H4 (cell line): ENCODE measurements at regions not wholly inside any gene's neighbourhood (a gene's known extent, or its start where the extent isn't known, plus 50 kb on each side); places are given as distances from the start of the nearest gene placed in this dataset.
"Not testable (repeated sequence)": the region's sequence is repeated elsewhere in the genome, so short reads cannot be mapped to it uniquely, and the experiment has no call there.

Experiments
- DNase-seq: peaks from one replicate; pipeline ENCODE4 v3.0.0-alpha.2; 2015; ENCODE audit warnings: low spot score

GRCh38 chr19:23984911-23985310 is 70.2 kb downstream of the ZNF726 start:
- not testable (repeated sequence) for DNase-seq

- DNase-seq = no peak
These were observed 71.9 kb downstream of the ZNF726 start for GRCh38 chr19:23986623-23987022.

- DNase-seq = peak; percentile 88
These were observed 76.5 kb downstream of the ZNF726 start for GRCh38 chr19:23991170-23991569.

GRCh38 chr19:23992348-23992747 is 77.7 kb downstream of the ZNF726 start:
- DNase-seq = no peak

GRCh38 chr19:23993440-23993839 is 78.8 kb downstream of the ZNF726 start:
- peak; percentile 27 for DNase-seq

- no peak for DNase-seq
These were observed 81.9 kb downstream of the ZNF726 start for GRCh38 chr19:23996549-23996948.

GRCh38 chr19:23998568-23998967 is 83.9 kb downstream of the ZNF726 start:
- DNase-seq = no peak

- no peak for DNase-seq
These were observed 85.3 kb downstream of the ZNF726 start for GRCh38 chr19:23999821-24000610.

- DNase-seq = no peak
These were observed 86.0 kb downstream of the ZNF726 start for GRCh38 chr19:24000656-24001055.

- DNase-seq = no peak
These were observed 84.6 kb upstream of the ZNF254 start for GRCh38 chr19:24002256-24002945.

GRCh38 chr19:24003537-24003936 is 83.5 kb upstream of the ZNF254 start:
- DNase-seq = no peak

GRCh38 chr19:24004166-24004565 is 82.8 kb upstream of the ZNF254 start:
- no peak for DNase-seq

GRCh38 chr19:24029941-24030636 is 56.9 kb upstream of the ZNF254 start:
- DNase-seq = no peak

GRCh38 chr19:24032651-24033050 is 54.3 kb upstream of the ZNF254 start:
- DNase-seq = no peak

- peak; percentile 91 for DNase-seq
These were observed 53.6 kb upstream of the ZNF254 start for GRCh38 chr19:24033301-24033962.

GRCh38 chr19:24033963-24034342 is 53.0 kb upstream of the ZNF254 start:
- no peak for DNase-seq

- DNase-seq = not testable (repeated sequence)
These were observed 51.6 kb upstream of the ZNF254 start for GRCh38 chr19:24035261-24035880.
